ENCODE measurements at regions not wholly inside any gene's neighbourhood (a gene's known extent, or its start where the extent isn't known, plus 50 kb on each side); places are given as distances from the start of the nearest gene placed in this dataset.

GRCh38 chr2:123732563-123732962, 292.5 kb upstream of the CNTNAP5 start (continued):
- no peak for TF ChIP-seq REST (IDR thresholded peaks at IDR 0.05; ENCODE audit: low read depth, low read length)
- TF ChIP-seq USF2 (IDR thresholded peaks at IDR 0.05; ENCODE audit: borderline replicate concordance, low read depth, low read length): no peak
- TF ChIP-seq TCF12 (IDR thresholded peaks at IDR 0.05): no peak
- no peak for TF ChIP-seq USF1 (IDR thresholded peaks at IDR 0.05; ENCODE audit: borderline replicate concordance, low read depth)

GRCh38 chr2:123737371-123737770, 287.7 kb upstream of the CNTNAP5 start:
- no peak overlapping the region for H3K27ac ChIP-seq (ENCODE audit: low read depth in 2 of 2, low read length in 1 of 2)
- no peak overlapping the region for H3K9ac ChIP-seq
- H2AFZ ChIP-seq (ENCODE audit: low read depth): no peak overlapping the region
- no peaks in the 10 kb centered on the region for H3F3A ChIP-seq (replicated peaks; ENCODE audit: insufficient read depth)
- H3K79me2 ChIP-seq (ENCODE audit: insufficient read depth): no peaks in the 10 kb centered on the region
- H4K20me1 ChIP-seq (ENCODE audit: insufficient read depth): no peaks in the 10 kb centered on the region
- H3K4me3 ChIP-seq (ENCODE audit: low read depth in 2 of 2, low read length in 1 of 2): no peak overlapping the region
- no peak for DNase-seq
- no peaks in the 10 kb centered on the region for H3K4me1 ChIP-seq (ENCODE audit: control insufficient read depth in 1 of 2, insufficient read depth in 2 of 2, low read depth in 1 of 2, low read length in 1 of 2)
- CTCF ChIA-PET: interaction anchor here (0.7 to 1.0 kb wide), 2 partner anchors 18 to 25 kb away, joined by 3 read pairs; no protein-coding TSS in a partner anchor
- TF ChIP-seq NFIC (IDR thresholded peaks at IDR 0.05; ENCODE audit: borderline replicate concordance) (no peak), POLR2AphosphoS5 (IDR thresholded peaks at IDR 0.05; ENCODE audit: low read depth, low read length) (no peak), TAF1 (IDR thresholded peaks at IDR 0.05; ENCODE audit: borderline replicate concordance, low read depth, low read length) (no peak)
- H3K36me3 ChIP-seq (replicated peaks in 1 of 2; ENCODE audit: control insufficient read depth in 1 of 2, insufficient read depth in 2 of 2, low read length in 1 of 2): no peaks in the 10 kb centered on the region
- H3K9me2 ChIP-seq: no peaks in the 10 kb centered on the region; the same call in 1 of the 2 replicates
- no peak overlapping the region for H3K4me2 ChIP-seq
- H3K27me3 ChIP-seq (ENCODE audit: insufficient read depth): no peaks in the 10 kb centered on the region
- POLR2A ChIA-PET: no interaction called here
- H3K9me3 ChIP-seq: 0 out of 2 replicates have a peak, but pooled peaks cover 8% of the 10 kb centered on the region

GRCh38 chr2:123738643-123739042, 286.4 kb upstream of the CNTNAP5 start:
- H3F3A ChIP-seq (replicated peaks; ENCODE audit: insufficient read depth): no peaks in the 10 kb centered on the region
- H2AFZ ChIP-seq (ENCODE audit: low read depth): no peak overlapping the region
- POLR2A ChIA-PET: no interaction called here
- H3K4me3 ChIP-seq (ENCODE audit: low read depth in 2 of 2, low read length in 1 of 2): no peak overlapping the region
- no peaks in the 10 kb centered on the region for H3K4me1 ChIP-seq (ENCODE audit: control insufficient read depth in 1 of 2, insufficient read depth in 2 of 2, low read depth in 1 of 2, low read length in 1 of 2)
- no peak for DNase-seq
- no peaks in the 10 kb centered on the region for H4K20me1 ChIP-seq (ENCODE audit: insufficient read depth)
- no peaks in the 10 kb centered on the region for H3K36me3 ChIP-seq (replicated peaks in 1 of 2; ENCODE audit: control insufficient read depth in 1 of 2, insufficient read depth in 2 of 2, low read length in 1 of 2)
- no peak overlapping the region for H3K27ac ChIP-seq (ENCODE audit: low read depth in 2 of 2, low read length in 1 of 2)
- H3K9me2 ChIP-seq: no peaks in the 10 kb centered on the region; the same call in 1 of the 2 replicates
- TF ChIP-seq CHD2 (IDR thresholded peaks at IDR 0.05; ENCODE audit: low read length, partially characterized antibody) (no peak), RXRA (IDR thresholded peaks at IDR 0.05; ENCODE audit: borderline replicate concordance, low read depth) (no peak), USF2 (IDR thresholded peaks at IDR 0.05; ENCODE audit: borderline replicate concordance, low read depth, low read length) (no peak)
- WGBS (ENCODE audit: low lambda C conversion rate): 13% methylated on average over 1 of the region's 1 CpG
- H3K9me3 ChIP-seq: 0 out of 2 replicates have a peak, but pooled peaks cover 8% of the 10 kb centered on the region
- CTCF ChIA-PET: no interaction called here
- no peak overlapping the region for H3K4me2 ChIP-seq
- no peak overlapping the region for H3K9ac ChIP-seq
- H3K79me2 ChIP-seq (ENCODE audit: insufficient read depth): no peaks in the 10 kb centered on the region
- no peaks in the 10 kb centered on the region for H3K27me3 ChIP-seq (ENCODE audit: insufficient read depth)

All from SK-N-SH (cell line).